ENCODE measurements at regions not wholly inside any gene's neighbourhood (a gene's known extent, or its start where the extent isn't known, plus 50 kb on each side); places are given as distances from the start of the nearest gene placed in this dataset.
A peak's percentile ranks its signal among the peaks of the same experiment; 100 is the strongest.

GRCh38 chr6:18997375-18997826 lies 610.3 kb downstream of the RNF144B start:
- no peaks in the 10 kb centered on the region for H3K27me3 ChIP-seq (ENCODE audit: control insufficient read depth in 2 of 2, insufficient read depth in 1 of 2, low read length in 1 of 2)
- WGBS: 42% methylated on average over 2 of the region's 2 CpGs
- H3K36me3 ChIP-seq (ENCODE audit: control insufficient read depth in 2 of 2, insufficient read depth in 2 of 2, low read length in 1 of 2): no peaks in the 10 kb centered on the region
- no peaks in the 10 kb centered on the region for H3K9me3 ChIP-seq (ENCODE audit: control insufficient read depth in 2 of 2, insufficient read depth in 1 of 2, low read length in 1 of 2)
- DNase-seq (ENCODE audit: low read depth in 6 of 9, low spot score in 9 of 9): peak in 2 of 9 donors; percentile 0 to 2
- H3K4me3 ChIP-seq (ENCODE audit: low read length in 2 of 2): no peak overlapping the region
- no peak overlapping the region for H3K27ac ChIP-seq (ENCODE audit: low read depth in 1 of 2, low read length in 1 of 2)
- H3K4me1 ChIP-seq (ENCODE audit: control insufficient read depth in 2 of 2, insufficient read depth in 2 of 2, low read length in 2 of 2): no peaks in the 10 kb centered on the region

GRCh38 chr6:19002976-19003560 lies 615.9 kb downstream of the RNF144B start:
- no peak overlapping the region for H3K27ac ChIP-seq (ENCODE audit: low read depth in 1 of 2, low read length in 1 of 2)
- H3K36me3 ChIP-seq (ENCODE audit: control insufficient read depth in 2 of 2, insufficient read depth in 2 of 2, low read length in 1 of 2): no peaks in the 10 kb centered on the region
- DNase-seq (ENCODE audit: low read depth in 6 of 9, low spot score in 9 of 9): no peak
- no peaks in the 10 kb centered on the region for H3K4me1 ChIP-seq (ENCODE audit: control insufficient read depth in 2 of 2, insufficient read depth in 2 of 2, low read length in 2 of 2)
- H3K4me3 ChIP-seq (ENCODE audit: low read length in 2 of 2): no peak overlapping the region
- H3K27me3 ChIP-seq (ENCODE audit: control insufficient read depth in 2 of 2, insufficient read depth in 1 of 2, low read length in 1 of 2): no peaks in the 10 kb centered on the region
- H3K9me3 ChIP-seq (ENCODE audit: control insufficient read depth in 2 of 2, insufficient read depth in 1 of 2, low read length in 1 of 2): no peaks in the 10 kb centered on the region
- 75% methylated on average over 1 of the region's 1 CpG for WGBS

GRCh38 chr6:19004176-19004575 lies 617.0 kb downstream of the RNF144B start:
- Histone ChIP-seq H3K27ac (ENCODE audit: low read depth in 1 of 2, low read length in 1 of 2) (no peak overlapping the region), H3K4me3 (ENCODE audit: low read length in 2 of 2) (no peak overlapping the region), H3K27me3 (ENCODE audit: control insufficient read depth in 2 of 2, insufficient read depth in 1 of 2, low read length in 1 of 2) (no peaks in the 10 kb centered on the region), H3K36me3 (ENCODE audit: control insufficient read depth in 2 of 2, insufficient read depth in 2 of 2, low read length in 1 of 2) (no peaks in the 10 kb centered on the region), H3K4me1 (ENCODE audit: control insufficient read depth in 2 of 2, insufficient read depth in 2 of 2, low read length in 2 of 2) (no peaks in the 10 kb centered on the region), H3K9me3 (ENCODE audit: control insufficient read depth in 2 of 2, insufficient read depth in 1 of 2, low read length in 1 of 2) (no peaks in the 10 kb centered on the region)
- 94% methylated on average over 4 of the region's 4 CpGs for WGBS
- DNase-seq (ENCODE audit: low read depth in 6 of 9, low spot score in 9 of 9): no peak

- DNase-seq (ENCODE audit: low read depth in 6 of 9, low spot score in 9 of 9): no peak
- no peak overlapping the region for H3K27ac ChIP-seq (ENCODE audit: low read depth in 1 of 2, low read length in 1 of 2)
- no peaks in the 10 kb centered on the region for H3K36me3 ChIP-seq (ENCODE audit: control insufficient read depth in 2 of 2, insufficient read depth in 2 of 2, low read length in 1 of 2)
- no peaks in the 10 kb centered on the region for H3K9me3 ChIP-seq (ENCODE audit: control insufficient read depth in 2 of 2, insufficient read depth in 1 of 2, low read length in 1 of 2)
- H3K27me3 ChIP-seq (ENCODE audit: control insufficient read depth in 2 of 2, insufficient read depth in 1 of 2, low read length in 1 of 2): no peaks in the 10 kb centered on the region
- 84% methylated on average over 3 of the region's 3 CpGs for WGBS
- no peak overlapping the region for H3K4me3 ChIP-seq (ENCODE audit: low read length in 2 of 2)
- H3K4me1 ChIP-seq (ENCODE audit: control insufficient read depth in 2 of 2, insufficient read depth in 2 of 2, low read length in 2 of 2): no peaks in the 10 kb centered on the region
These were observed 622.6 kb downstream of the RNF144B start for GRCh38 chr6:19009769-19010168.

GRCh38 chr6:19013026-19013705 lies 626.0 kb downstream of the RNF144B start:
- 88% methylated on average over 4 of the region's 4 CpGs for WGBS
- Histone ChIP-seq H3K4me3 (ENCODE audit: low read length in 2 of 2) (no peak overlapping the region), H3K36me3 (ENCODE audit: control insufficient read depth in 2 of 2, insufficient read depth in 2 of 2, low read length in 1 of 2) (no peaks in the 10 kb centered on the region), H3K4me1 (ENCODE audit: control insufficient read depth in 2 of 2, insufficient read depth in 2 of 2, low read length in 2 of 2) (no peaks in the 10 kb centered on the region), H3K9me3 (ENCODE audit: control insufficient read depth in 2 of 2, insufficient read depth in 1 of 2, low read length in 1 of 2) (no peaks in the 10 kb centered on the region), H3K27me3 (ENCODE audit: control insufficient read depth in 2 of 2, insufficient read depth in 1 of 2, low read length in 1 of 2) (no peaks in the 10 kb centered on the region), H3K27ac (ENCODE audit: low read depth in 1 of 2, low read length in 1 of 2) (no peak overlapping the region)
- DNase-seq (ENCODE audit: low read depth in 6 of 9, low spot score in 9 of 9): no peak

- Histone ChIP-seq H3K36me3 (ENCODE audit: control insufficient read depth in 2 of 2, insufficient read depth in 2 of 2, low read length in 1 of 2) (no peaks in the 10 kb centered on the region), H3K27me3 (ENCODE audit: control insufficient read depth in 2 of 2, insufficient read depth in 1 of 2, low read length in 1 of 2) (no peaks in the 10 kb centered on the region), H3K4me1 (ENCODE audit: control insufficient read depth in 2 of 2, insufficient read depth in 2 of 2, low read length in 2 of 2) (no peaks in the 10 kb centered on the region), H3K4me3 (ENCODE audit: low read length in 2 of 2) (no peak overlapping the region), H3K9me3 (ENCODE audit: control insufficient read depth in 2 of 2, insufficient read depth in 1 of 2, low read length in 1 of 2) (no peaks in the 10 kb centered on the region), H3K27ac (ENCODE audit: low read depth in 1 of 2, low read length in 1 of 2) (no peak overlapping the region)
- no peak for DNase-seq (ENCODE audit: low read depth in 6 of 9, low spot score in 9 of 9)
- 33% methylated on average over 4 of the region's 4 CpGs for WGBS
These were observed 637.6 kb downstream of the RNF144B start for GRCh38 chr6:19024737-19025136.

GRCh38 chr6:19028201-19028600 lies 641.1 kb downstream of the RNF144B start:
- no peaks in the 10 kb centered on the region for H3K9me3 ChIP-seq (ENCODE audit: control insufficient read depth in 2 of 2, insufficient read depth in 1 of 2, low read length in 1 of 2)
- no peaks in the 10 kb centered on the region for H3K4me1 ChIP-seq (ENCODE audit: control insufficient read depth in 2 of 2, insufficient read depth in 2 of 2, low read length in 2 of 2)
- DNase-seq (ENCODE audit: low read depth in 6 of 9, low spot score in 9 of 9): no peak
- no peaks in the 10 kb centered on the region for H3K27me3 ChIP-seq (ENCODE audit: control insufficient read depth in 2 of 2, insufficient read depth in 1 of 2, low read length in 1 of 2)
- no peak overlapping the region for H3K4me3 ChIP-seq (ENCODE audit: low read length in 2 of 2)
- H3K27ac ChIP-seq (ENCODE audit: low read depth in 1 of 2, low read length in 1 of 2): no peak overlapping the region
- no peaks in the 10 kb centered on the region for H3K36me3 ChIP-seq (ENCODE audit: control insufficient read depth in 2 of 2, insufficient read depth in 2 of 2, low read length in 1 of 2)
- 78% methylated on average over 3 of the region's 3 CpGs for WGBS

- no peak for DNase-seq (ENCODE audit: low read depth in 6 of 9, low spot score in 9 of 9)
- Histone ChIP-seq H3K4me1 (ENCODE audit: control insufficient read depth in 2 of 2, insufficient read depth in 2 of 2, low read length in 2 of 2) (no peaks in the 10 kb centered on the region), H3K27ac (ENCODE audit: low read depth in 1 of 2, low read length in 1 of 2) (no peak overlapping the region), H3K4me3 (ENCODE audit: low read length in 2 of 2) (no peak overlapping the region), H3K27me3 (ENCODE audit: control insufficient read depth in 2 of 2, insufficient read depth in 1 of 2, low read length in 1 of 2) (no peaks in the 10 kb centered on the region), H3K9me3 (ENCODE audit: control insufficient read depth in 2 of 2, insufficient read depth in 1 of 2, low read length in 1 of 2) (no peaks in the 10 kb centered on the region), H3K36me3 (ENCODE audit: control insufficient read depth in 2 of 2, insufficient read depth in 2 of 2, low read length in 1 of 2) (no peaks in the 10 kb centered on the region)
These were observed 645.6 kb downstream of the RNF144B start for GRCh38 chr6:19032591-19033295.

GRCh38 chr6:19033683-19034082 lies 646.5 kb downstream of the RNF144B start:
- Histone ChIP-seq H3K9me3 (ENCODE audit: control insufficient read depth in 2 of 2, insufficient read depth in 1 of 2, low read length in 1 of 2) (no peaks in the 10 kb centered on the region), H3K27me3 (ENCODE audit: control insufficient read depth in 2 of 2, insufficient read depth in 1 of 2, low read length in 1 of 2) (no peaks in the 10 kb centered on the region), H3K4me1 (ENCODE audit: control insufficient read depth in 2 of 2, insufficient read depth in 2 of 2, low read length in 2 of 2) (no peaks in the 10 kb centered on the region), H3K4me3 (ENCODE audit: low read length in 2 of 2) (no peak overlapping the region), H3K27ac (ENCODE audit: low read depth in 1 of 2, low read length in 1 of 2) (no peak overlapping the region), H3K36me3 (ENCODE audit: control insufficient read depth in 2 of 2, insufficient read depth in 2 of 2, low read length in 1 of 2) (no peaks in the 10 kb centered on the region)
- WGBS: 73% methylated on average over 1 of the region's 1 CpG
- no peak for DNase-seq (ENCODE audit: low read depth in 6 of 9, low spot score in 9 of 9)

Measured in thymus (tissue), 11 donors.